GM19372 (cell line): ENCODE measurements at regions not wholly inside any gene's neighbourhood (a gene's known extent, or its start where the extent isn't known, plus 50 kb on each side); places are given as distances from the start of the nearest gene placed in this dataset.

Experiments used
- ATAC-seq: cut with Tn5 transposase; IDR thresholded peaks from one replicate; pipeline ENCODE4 v1.9.1; 2021; ENCODE audit warnings: mild to moderate bottlenecking, low read depth, moderate library complexity; ENCODE audit not compliant: unreplicated experiment

GRCh38 chr5:42321785-42322184 lies 101.5 kb upstream of the GHR start:
- ATAC-seq, result no peak

GRCh38 chr5:42337143-42337542 lies 86.1 kb upstream of the GHR start:
- ATAC-seq, result no peak

GRCh38 chr5:42337607-42338006 lies 85.6 kb upstream of the GHR start:
- ATAC-seq, result no peak

- ATAC-seq, result no peak
Measured at GRCh38 chr5:42338136-42338535, 85.1 kb upstream of the GHR start.

- ATAC-seq, result no peak
Measured at GRCh38 chr5:42349163-42349562, 74.1 kb upstream of the GHR start.

- no peak for ATAC-seq
Measured at GRCh38 chr5:42351956-42352355, 71.3 kb upstream of the GHR start.

GRCh38 chr5:42360056-42360455 lies 63.2 kb upstream of the GHR start:
- no peak for ATAC-seq

GRCh38 chr5:42360616-42361314 lies 62.5 kb upstream of the GHR start:
- no peak for ATAC-seq

GRCh38 chr5:42361315-42361688 lies 61.9 kb upstream of the GHR start:
- ATAC-seq, result no peak

GRCh38 chr5:42366051-42366450 lies 57.2 kb upstream of the GHR start:
- no peak for ATAC-seq
